HEK293 (cell line): ENCODE measurements at regions not wholly inside any gene's neighbourhood (a gene's known extent, or its start where the extent isn't known, plus 50 kb on each side); places are given as distances from the start of the nearest gene placed in this dataset.

Source experiments
- CTCF ChIA-PET: fragments of 350-600 bp; formaldehyde crosslinking; extraction: SDS; loops from one replicate; lab custom pipeline; 2021; ENCODE audit warnings: antibody characterized with exemption; lab: Yijun Ruan, JAX
- POLR2A ChIA-PET: fragments of 300-600 bp; formaldehyde crosslinking; extraction: SDS; loops from one replicate; lab custom pipeline; 2020; ENCODE audit warnings: antibody characterized with exemption, inconsistent platforms; lab: Yijun Ruan, JAX
- H3K27ac ChIP-seq: fragments of 200-500 bp; sonication (Bioruptor generic); 2 replicates; pipeline ENCODE4 v1.5.1; 2014; ENCODE audit warnings: low read depth, low read length, control low read depth, inconsistent platforms; ENCODE audit errors: extremely low read depth
- H3K36me3 ChIP-seq, 2 experiments: fragments of 200-500 bp in 1 of 2; sonication (Bioruptor generic) in 1 of 2; 1 replicate in 1 of 2; 2 replicates in 1 of 2; pipeline ENCODE4 v1.5.1; 2014 to 2017; ENCODE audit warnings: inconsistent platforms in 2 of 2, low read length in 2 of 2; ENCODE audit not compliant: control insufficient read depth in 2 of 2, insufficient read depth in 1 of 2
- H3K4me1 ChIP-seq: fragments of 200-500 bp; sonication (Bioruptor generic); 2 replicates; pipeline ENCODE4 v1.5.1; 2014; ENCODE audit warnings: mild to moderate bottlenecking, low read length, inconsistent platforms; ENCODE audit not compliant: control insufficient read depth, insufficient read depth
- H3K4me3 ChIP-seq: 2 replicates; pipeline ENCODE4 v1.5.1; 2011; ENCODE audit warnings: low read depth, mild to moderate bottlenecking, control low read depth, low read length, moderate library complexity
- H3K9me3 ChIP-seq: fragments of 200-500 bp; sonication (Bioruptor generic); 2 replicates; pipeline ENCODE4 v1.5.1; 2014; ENCODE audit warnings: low read depth, low read length, inconsistent platforms; ENCODE audit not compliant: control insufficient read depth, insufficient read depth
- GLI2 ChIP-seq: fragments of 450-650 bp; formaldehyde crosslinking; IDR thresholded peaks from 2 replicates; pipeline ENCODE4; 2017; ENCODE audit warnings: missing biosample characterization, missing genetic modification characterization, low read depth, borderline replicate concordance
- HOXA7 ChIP-seq: sonication (generic); formaldehyde crosslinking; IDR thresholded peaks from 2 replicates; pipeline ENCODE4 v1.8.1; 2022; ENCODE audit warnings: missing genetic modification reagents, borderline replicate concordance
- KLF17 ChIP-seq: fragments of 450-650 bp; formaldehyde crosslinking; IDR thresholded peaks from 2 replicates; pipeline ENCODE4 v1.5.1; 2016; ENCODE audit warnings: missing biosample characterization, missing genetic modification characterization
- OSR2 ChIP-seq: fragments of 450-650 bp; formaldehyde crosslinking; IDR thresholded peaks from 2 replicates; pipeline ENCODE4 v1.5.1; 2016; ENCODE audit warnings: missing biosample characterization, missing genetic modification characterization
- REST ChIP-seq: fragments of 450-650 bp; formaldehyde crosslinking; IDR thresholded peaks from 2 replicates; pipeline ENCODE4 v1.5.1; 2016; ENCODE audit warnings: missing biosample characterization, missing genetic modification characterization
- TSHZ1 ChIP-seq: fragments of 450-650 bp; formaldehyde crosslinking; IDR thresholded peaks from 2 replicates; pipeline ENCODE4 v1.5.1; 2016; ENCODE audit warnings: missing biosample characterization, missing genetic modification characterization, borderline replicate concordance
- ZBTB17 ChIP-seq: fragments of 450-650 bp; formaldehyde crosslinking; IDR thresholded peaks from 2 replicates; pipeline ENCODE4 v1.5.1; 2016; ENCODE audit warnings: missing biosample characterization, missing genetic modification characterization
- ZFP41 ChIP-seq: fragments of 450-650 bp; formaldehyde crosslinking; IDR thresholded peaks from 2 replicates; pipeline ENCODE4 v1.5.1; 2016; ENCODE audit warnings: missing biosample characterization, missing genetic modification characterization, borderline replicate concordance
- ZNF121 ChIP-seq: fragments of 450-650 bp; formaldehyde crosslinking; IDR thresholded peaks from 2 replicates; pipeline ENCODE4 v1.5.1; 2016; ENCODE audit warnings: missing biosample characterization, missing genetic modification characterization
- ZNF133 ChIP-seq: fragments of 450-650 bp; formaldehyde crosslinking; IDR thresholded peaks from 2 replicates; pipeline ENCODE4 v1.5.1; 2016; ENCODE audit warnings: missing biosample characterization, missing genetic modification characterization
- ZNF174 ChIP-seq: fragments of 450-650 bp; formaldehyde crosslinking; IDR thresholded peaks from 2 replicates; pipeline ENCODE4 v1.5.0; 2017; ENCODE audit warnings: missing biosample characterization, mild to moderate bottlenecking, missing genetic modification characterization
- ZNF23 ChIP-seq: fragments of 450-650 bp; formaldehyde crosslinking; IDR thresholded peaks from 2 replicates; pipeline ENCODE4 v1.5.1; 2016; ENCODE audit warnings: missing biosample characterization, missing genetic modification characterization, borderline replicate concordance
- ZNF274 ChIP-seq, 2 experiments: fragments of 200-500 bp in 1 of 2; fragments of 450-650 bp in 1 of 2; sonication (Bioruptor generic) in 1 of 2; formaldehyde crosslinking in 1 of 2; IDR thresholded peaks; 2 replicates each; pipeline versions ENCODE4 v1.5.1 to v1.6.1; 2014 to 2016; ENCODE audit warnings: borderline replicate concordance in 1 of 2, inconsistent platforms in 1 of 2, low read length in 1 of 2, missing biosample characterization in 1 of 2, missing genetic modification characterization in 1 of 2
- ZNF350 ChIP-seq: fragments of 450-650 bp; formaldehyde crosslinking; IDR thresholded peaks from 2 replicates; pipeline ENCODE4 v1.5.0; 2017; ENCODE audit warnings: missing biosample characterization, mild to moderate bottlenecking, missing genetic modification characterization
- ZNF37A ChIP-seq: fragments of 450-650 bp; IDR thresholded peaks from 2 replicates; pipeline ENCODE4 v1.5.1; 2018; ENCODE audit warnings: missing biosample characterization, missing genetic modification characterization
- ZNF433 ChIP-seq: fragments of 450-650 bp; formaldehyde crosslinking; IDR thresholded peaks from 2 replicates; pipeline ENCODE4 v1.5.1; 2016; ENCODE audit warnings: missing biosample characterization, missing genetic modification characterization, low read depth
- ZNF548 ChIP-seq: fragments of 450-650 bp; formaldehyde crosslinking; IDR thresholded peaks from 2 replicates; pipeline ENCODE4 v1.5.1; 2016; ENCODE audit warnings: missing biosample characterization, missing genetic modification characterization
- ZNF560 ChIP-seq: fragments of 450-650 bp; formaldehyde crosslinking; IDR thresholded peaks from 2 replicates; pipeline ENCODE4 v1.5.1; 2017; ENCODE audit warnings: missing biosample characterization, missing genetic modification characterization, borderline replicate concordance
- ZNF600 ChIP-seq: fragments of 450-650 bp; formaldehyde crosslinking; IDR thresholded peaks from 2 replicates; pipeline ENCODE4 v1.5.1; 2016; ENCODE audit warnings: missing biosample characterization, missing genetic modification characterization
- ZSCAN18 ChIP-seq: fragments of 450-650 bp; formaldehyde crosslinking; IDR thresholded peaks from 2 replicates; pipeline ENCODE4 v1.5.1; 2016; ENCODE audit warnings: missing biosample characterization, missing genetic modification characterization
- ZXDB ChIP-seq: fragments of 450-650 bp; formaldehyde crosslinking; IDR thresholded peaks from 2 replicates; pipeline ENCODE4 v1.5.1; 2016; ENCODE audit warnings: missing biosample characterization, missing genetic modification characterization
- TF ChIP-seq, protein P1 (sequence below): fragments of 450-650 bp; formaldehyde crosslinking; IDR thresholded peaks from 2 replicates; pipeline ENCODE4 v1.5.1; 2016; ENCODE audit warnings: missing biosample characterization, missing genetic modification characterization

GRCh38 chr3:182633186-182633585 lies 160.1 kb upstream of the ATP11B start:
- no peak for TF ChIP-seq REST (tag by site-specific recombination)
- TF ChIP-seq ZNF600 = no peak
- no peak for TF ChIP-seq HOXA7 (CRISPR knock-in tag)
- TF ChIP-seq ZNF560 (tag by site-specific recombination) = no peak
- TF ChIP-seq ZNF548 (tag by site-specific recombination) = no peak
- TF ChIP-seq ZBTB17 = no peak
- TF ChIP-seq ZNF133 (tag by site-specific recombination) = no peak
- no peak for TF ChIP-seq ZNF23
- no peak for TF ChIP-seq ZNF121 (tag by site-specific recombination)
- TF ChIP-seq GLI2 (tag by site-specific recombination) = no peak
- TF ChIP-seq OSR2 = no peak
- no peak for TF ChIP-seq ZSCAN18
- no peaks in the 10 kb centered on the region for H3K36me3 ChIP-seq
- CTCF ChIA-PET = interaction anchor here (0.7 to 1.3 kb wide), 2 partner anchors 11 to 934 kb away, joined by 3 read pairs; no protein-coding TSS in a partner anchor

DNA sequence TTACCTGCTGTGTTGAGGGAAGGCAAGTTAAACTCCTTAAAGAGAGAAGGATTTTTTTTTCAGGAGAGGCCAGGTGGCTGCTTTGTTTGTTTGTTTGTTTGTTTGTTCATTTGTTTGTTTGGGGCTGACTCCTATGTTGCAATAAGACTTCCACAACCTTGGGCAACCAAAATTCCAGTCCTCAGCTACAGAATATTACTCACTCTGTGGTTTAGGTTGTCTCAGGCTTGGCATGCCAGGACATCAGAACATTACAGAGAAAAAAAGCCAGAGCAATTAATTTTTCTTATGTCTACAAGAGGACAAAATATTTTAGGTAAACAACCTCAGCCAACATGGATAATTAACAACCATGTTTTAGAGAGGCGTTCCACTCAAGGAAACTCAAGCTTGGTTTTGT lies 156.7 kb upstream of the ATP11B start:
- Histone ChIP-seq H3K4me1 (no peaks in the 10 kb centered on the region), H3K4me3 (no peak overlapping the region), H3K36me3 (no peaks in the 10 kb centered on the region), H3K27ac (no peak overlapping the region), H3K9me3 (no peaks in the 10 kb centered on the region)
- ChIA-PET POLR2A (no interaction called here), CTCF (interaction anchor here (0.9 kb wide), 1 partner anchor 15 kb away, joined by 4 read pairs; no protein-coding TSS in a partner anchor)
- TF ChIP-seq TSHZ1 (tag by site-specific recombination) (no peak), ZNF350 (tag by site-specific recombination) (no peak), ZFP41 (tag by site-specific recombination) (no peak), ZNF274 (IDR thresholded peaks at IDR 0.05; ENCODE audit: low read length) (no peak), ZNF274 (tag by site-specific recombination; IDR thresholded peaks at IDR 0.05; ENCODE audit: borderline replicate concordance) (no peak), ZNF37A (no peak), ZXDB (tag by site-specific recombination) (no peak), ZNF433 (tag by site-specific recombination) (no peak), ZNF174 (tag by site-specific recombination) (no peak), KLF17 (tag by site-specific recombination) (no peak)
- TF ChIP-seq, protein P1, sequence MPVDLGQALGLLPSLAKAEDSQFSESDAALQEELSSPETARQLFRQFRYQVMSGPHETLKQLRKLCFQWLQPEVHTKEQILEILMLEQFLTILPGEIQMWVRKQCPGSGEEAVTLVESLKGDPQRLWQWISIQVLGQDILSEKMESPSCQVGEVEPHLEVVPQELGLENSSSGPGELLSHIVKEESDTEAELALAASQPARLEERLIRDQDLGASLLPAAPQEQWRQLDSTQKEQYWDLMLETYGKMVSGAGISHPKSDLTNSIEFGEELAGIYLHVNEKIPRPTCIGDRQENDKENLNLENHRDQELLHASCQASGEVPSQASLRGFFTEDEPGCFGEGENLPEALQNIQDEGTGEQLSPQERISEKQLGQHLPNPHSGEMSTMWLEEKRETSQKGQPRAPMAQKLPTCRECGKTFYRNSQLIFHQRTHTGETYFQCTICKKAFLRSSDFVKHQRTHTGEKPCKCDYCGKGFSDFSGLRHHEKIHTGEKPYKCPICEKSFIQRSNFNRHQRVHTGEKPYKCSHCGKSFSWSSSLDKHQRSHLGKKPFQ (tag by site-specific recombination) = no peak

More at GRCh38 chr3:182633186-182633585, 160.1 kb upstream of the ATP11B start:
- Histone ChIP-seq H3K9me3 (no peaks in the 10 kb centered on the region), H3K4me1 (no peaks in the 10 kb centered on the region), H3K27ac (no peak overlapping the region), H3K4me3 (no peak overlapping the region)
- POLR2A ChIA-PET = no interaction called here
